A549 (cell line): ENCODE measurements at regions not wholly inside any gene's neighbourhood (a gene's known extent, or its start where the extent isn't known, plus 50 kb on each side); places are given as distances from the start of the nearest gene placed in this dataset.

Source experiments
- ATAC-seq, 2 experiments: fragments of 200-7000 bp in 1 of 2; fragments of >200 bp in 1 of 2; cut with Nextera tagmentation in 1 of 2; cut with Tn5 transposase in 1 of 2; 3 replicates each; pipeline versions ENCODE4 v1.8.0 to v1.9.1; 2018 to 2020; ENCODE audit warnings: mild to moderate bottlenecking in 1 of 2, moderate library complexity in 1 of 2
- CTCF ChIA-PET: fragments of 300-600 bp; sonication (Branson Sonifier 250); formaldehyde crosslinking; extraction: SDS; loops from one replicate; lab custom pipeline; 2021; ENCODE audit warnings: antibody characterized with exemption, inconsistent platforms; lab: Yijun Ruan, JAX
- POLR2A ChIA-PET: fragments of 350-600 bp; formaldehyde crosslinking; extraction: SDS; loops from one replicate; lab custom pipeline; 2021; ENCODE audit warnings: antibody characterized with exemption, inconsistent platforms; lab: Yijun Ruan, JAX
- DNase-seq, 2 experiments: peaks; one replicate each; pipeline versions ENCODE4 v3.0.0 to v3.0.0-alpha.2; 2011 to 2016; ENCODE audit warnings: low read depth in 1 of 2, low spot score in 1 of 2
- FAIRE-seq: peaks from 2 replicates; lab custom pipeline; 2011; peaks lifted over from hg19 to GRCh38; lab: Jason Lieb, UNC
- H3K27ac ChIP-seq, 2 experiments: fragments of >200 bp; sonication (Bioruptor Twin); formaldehyde crosslinking; 3 replicates each; pipeline ENCODE4 v1.5.1; 2016 to 2017
- H3K4me1 ChIP-seq: fragments of >200 bp; sonication (Bioruptor Twin); formaldehyde crosslinking; 3 replicates; pipeline ENCODE4 v1.6.1; 2016
- H3K4me2 ChIP-seq: fragments of >200 bp; sonication (Bioruptor Twin); formaldehyde crosslinking; 3 replicates; pipeline ENCODE4 v1.6.1; 2016
- H3K4me3 ChIP-seq: fragments of >200 bp; sonication (Bioruptor Twin); formaldehyde crosslinking; 3 replicates; pipeline ENCODE4 v1.5.1; 2016
- H3K9me3 ChIP-seq: fragments of >200 bp; sonication (Bioruptor Twin); formaldehyde crosslinking; 3 replicates; pipeline ENCODE4 v1.6.1; 2016
- BHLHE40 ChIP-seq: IDR thresholded peaks from 2 replicates; pipeline ENCODE4 v1.6.1; 2012; ENCODE audit warnings: low read depth, low read length, inconsistent platforms
- E2F6 ChIP-seq: IDR thresholded peaks from 2 replicates; pipeline ENCODE4 v1.6.1; 2012; ENCODE audit warnings: low read depth, borderline replicate concordance
- EHF ChIP-seq: fragments of 250-450 bp; sonication (Bioruptor Pico); IDR thresholded peaks from 2 replicates; pipeline ENCODE4 v1.5.0; 2020; ENCODE audit warnings: mild to moderate bottlenecking
- EHMT2 ChIP-seq: fragments of 200-600 bp; sonication (generic); IDR thresholded peaks from 2 replicates; pipeline ENCODE4 v1.6.1; 2016; ENCODE audit warnings: antibody characterized with exemption, low read depth, mild to moderate bottlenecking, moderate library complexity
- EP300 ChIP-seq, 2 experiments: fragments of >200 bp; sonication (Bioruptor Twin); formaldehyde crosslinking; IDR thresholded peaks; 2 replicates in 1 of 2; 3 replicates in 1 of 2; pipeline ENCODE4 v1.6.1; 2016 to 2017
- FOSB ChIP-seq: fragments of 250-450 bp; sonication (Bioruptor Pico); IDR thresholded peaks from 2 replicates; pipeline ENCODE4 v1.5.0; 2020; ENCODE audit warnings: mild to moderate bottlenecking, moderate library complexity
- FOSL2 ChIP-seq, 2 experiments: fragments of 450-650 bp in 1 of 2; fragments of >200 bp in 1 of 2; sonication (Bioruptor Twin) in 1 of 2; formaldehyde crosslinking; IDR thresholded peaks; 2 replicates each; pipeline versions ENCODE4 v1.5.0 to v1.6.1; 2016 to 2020; ENCODE audit warnings: mild to moderate bottlenecking in 1 of 2, moderate library complexity in 1 of 2
- FOXS1 ChIP-seq: fragments of 250-450 bp; sonication (Bioruptor Pico); IDR thresholded peaks from 2 replicates; pipeline ENCODE4 v1.5.0; 2020; ENCODE audit warnings: mild to moderate bottlenecking, moderate library complexity
- GATA3 ChIP-seq: IDR thresholded peaks from 2 replicates; pipeline ENCODE4 v1.6.1; 2012; ENCODE audit warnings: borderline replicate concordance
- HMGXB4 ChIP-seq: fragments of 250-450 bp; sonication (Bioruptor Pico); IDR thresholded peaks from 2 replicates; pipeline ENCODE4 v1.5.0; 2021; ENCODE audit warnings: mild to moderate bottlenecking, moderate library complexity, borderline replicate concordance
- HOXA7 ChIP-seq: fragments of 250-450 bp; sonication (Bioruptor Pico); IDR thresholded peaks from 2 replicates; pipeline ENCODE4 v1.5.0; 2020; ENCODE audit warnings: mild to moderate bottlenecking, moderate library complexity
- HOXB13 ChIP-seq: fragments of 250-450 bp; sonication (Bioruptor Pico); IDR thresholded peaks from 2 replicates; pipeline ENCODE4 v1.5.0; 2020; ENCODE audit warnings: low read depth, mild to moderate bottlenecking, moderate library complexity
- HOXB5 ChIP-seq: fragments of 250-450 bp; sonication (Bioruptor Pico); IDR thresholded peaks from 2 replicates; pipeline ENCODE4 v1.5.0; 2020; ENCODE audit warnings: mild to moderate bottlenecking, moderate library complexity
- KDM1A ChIP-seq: fragments of 200-600 bp; sonication (generic); IDR thresholded peaks from 2 replicates; pipeline ENCODE4 v1.6.1; 2016; ENCODE audit warnings: low read depth, mild to moderate bottlenecking
- NFE2L2 ChIP-seq: fragments of 150-350 bp; conservative IDR thresholded peaks from 2 replicates; pipeline ENCODE4 v1.6.1; 2014; ENCODE audit warnings: low read length
- PHF8 ChIP-seq: fragments of 200-600 bp; sonication (generic); IDR thresholded peaks from 2 replicates; pipeline ENCODE4 v1.6.1; 2016; ENCODE audit warnings: low read depth, mild to moderate bottlenecking, antibody characterized with exemption, moderate library complexity, borderline replicate concordance
- SMC3 ChIP-seq: fragments of >200 bp; sonication (Bioruptor Twin); formaldehyde crosslinking; IDR thresholded peaks from 3 replicates; pipeline ENCODE4 v1.6.1; 2018; ENCODE audit warnings: inconsistent platforms
- TFCP2L1 ChIP-seq: fragments of 250-450 bp; sonication (Bioruptor Pico); IDR thresholded peaks from 2 replicates; pipeline ENCODE4 v1.5.0; 2021; ENCODE audit warnings: mild to moderate bottlenecking
- USF2 ChIP-seq: fragments of 450-650 bp; IDR thresholded peaks from 2 replicates; pipeline ENCODE4 v1.6.1; 2014; ENCODE audit warnings: antibody characterized with exemption
- ZNF302 ChIP-seq: fragments of 250-450 bp; sonication (Bioruptor Pico); IDR thresholded peaks from 2 replicates; pipeline ENCODE4 v1.9.0; 2021; ENCODE audit warnings: inconsistent platforms, mild to moderate bottlenecking, moderate library complexity
- ZSCAN20 ChIP-seq: fragments of 250-450 bp; sonication (Bioruptor Pico); IDR thresholded peaks from 2 replicates; pipeline ENCODE4 v1.8.0; 2022; ENCODE audit warnings: mild to moderate bottlenecking, moderate library complexity
- WGBS: methylation state at CpG from one replicate; pipeline ENCODE4 v1.1.6; 2017; ENCODE audit errors: missing lambda C conversion rate; 5-methylcytosine and 5-hydroxymethylcytosine counted together

GRCh38 chr1:220462752-220463151 is 65.2 kb upstream of the MARK1 start:
- no peak overlapping the region for H3K27ac ChIP-seq
- TF ChIP-seq KDM1A: no peak
- TF ChIP-seq FOXS1 (CRISPR knock-in tag): no peak
- no peak for TF ChIP-seq HMGXB4
- TF ChIP-seq PHF8: no peak
- no peak for TF ChIP-seq HOXB13
- TF ChIP-seq EHF (CRISPR knock-in tag): no peak
- TF ChIP-seq, all 56 proteins: peak for 0
- DNase-seq (no peak), ATAC-seq (peak in 1 of 2 experiments; percentile 56; a peak in 3 of 6 replicates), FAIRE-seq (no peak)
- POLR2A ChIA-PET: no interaction called here
- CTCF ChIA-PET: interaction anchor here (1.6 to 2.2 kb wide), 2 partner anchors 8 to 11 kb away, joined by 5 to 6 read pairs; no protein-coding TSS in a partner anchor
- no peak overlapping the region for H3K4me3 ChIP-seq
- 30% methylated on average over 6 of the region's 11 CpGs for WGBS
- H3K4me2 ChIP-seq: no peak overlapping the region
- no peaks in the 10 kb centered on the region for H3K4me1 ChIP-seq
- no peaks in the 10 kb centered on the region for H3K9me3 ChIP-seq

- CTCF ChIA-PET: no interaction called here
- FAIRE-seq: no peak
Measured at GRCh38 chr1:220458936-220459335, 69.0 kb upstream of the MARK1 start.

More at GRCh38 chr1:220458936-220459335, 69.0 kb upstream of the MARK1 start:
- ATAC-seq (no peak), DNase-seq (no peak)
- Histone ChIP-seq H3K4me2 (no peak overlapping the region), H3K4me3 (no peak overlapping the region), H3K9me3 (no peaks in the 10 kb centered on the region), H3K4me1 (no peaks in the 10 kb centered on the region), H3K27ac (no peak overlapping the region)
- POLR2A ChIA-PET: no interaction called here
- TF ChIP-seq USF2 (no peak), HOXA7 (CRISPR knock-in tag) (no peak), EHMT2 (no peak), ZSCAN20 (CRISPR knock-in tag) (no peak), ZNF302 (no peak), HOXB5 (CRISPR knock-in tag) (no peak), TFCP2L1 (CRISPR knock-in tag) (no peak), KDM1A (no peak), E2F6 (no peak), NFE2L2 (no peak), FOSL2 (IDR thresholded peaks at IDR 0.05) (no peak), FOSL2 (CRISPR knock-in tag; IDR thresholded peaks at IDR 0.05) (no peak), BHLHE40 (no peak), SMC3 (no peak), HMGXB4 (no peak), GATA3 (no peak), EP300 (IDR thresholded peaks at IDR 0.05) (no peak), FOSB (CRISPR knock-in tag) (no peak), HOXB13 (no peak)
